ENCODE measurements at regions not wholly inside any gene's neighbourhood (a gene's known extent, or its start where the extent isn't known, plus 50 kb on each side); places are given as distances from the start of the nearest gene placed in this dataset.
"Not testable (repeated sequence)": the region's sequence is repeated elsewhere in the genome, so short reads cannot be mapped to it uniquely, and the experiment has no call there.

GRCh38 chr15:22358932-22359331 is 99.8 kb upstream of the GOLGA6L22 start:
- DNase-seq; ATAC-seq; H3K9me3 Mint-ChIP-seq; H3K36me3 Mint-ChIP-seq (ENCODE audit: low read depth); H3K4me1 Mint-ChIP-seq (ENCODE audit: low read depth); POLR2A ChIA-PET; intact Hi-C loops (cut with micrococcal nuclease); H3K27ac Mint-ChIP-seq; CTCF ChIA-PET; H3K27me3 Mint-ChIP-seq; H3K4me3 Mint-ChIP-seq: not testable (repeated sequence)

- CTCF ChIA-PET; H3K4me3 Mint-ChIP-seq; H3K27me3 Mint-ChIP-seq; H3K27ac Mint-ChIP-seq; intact Hi-C loops (cut with micrococcal nuclease); POLR2A ChIA-PET; H3K4me1 Mint-ChIP-seq (ENCODE audit: low read depth); H3K36me3 Mint-ChIP-seq (ENCODE audit: low read depth); H3K9me3 Mint-ChIP-seq: not testable (repeated sequence)
- ATAC-seq (peak; percentile 89), DNase-seq (peak; percentile 14)
Measured at GRCh38 chr15:22359587-22359986, 99.1 kb upstream of the GOLGA6L22 start.

- H3K27ac Mint-ChIP-seq; H3K9me3 Mint-ChIP-seq; H3K27me3 Mint-ChIP-seq; POLR2A ChIA-PET; H3K36me3 Mint-ChIP-seq (ENCODE audit: low read depth); H3K4me1 Mint-ChIP-seq (ENCODE audit: low read depth); CTCF ChIA-PET; H3K4me3 Mint-ChIP-seq; DNase-seq; intact Hi-C loops (cut with micrococcal nuclease): not testable (repeated sequence)
- peak; percentile 34 for ATAC-seq
Measured at GRCh38 chr15:22360696-22361095, 98.0 kb upstream of the GOLGA6L22 start.

DNA sequence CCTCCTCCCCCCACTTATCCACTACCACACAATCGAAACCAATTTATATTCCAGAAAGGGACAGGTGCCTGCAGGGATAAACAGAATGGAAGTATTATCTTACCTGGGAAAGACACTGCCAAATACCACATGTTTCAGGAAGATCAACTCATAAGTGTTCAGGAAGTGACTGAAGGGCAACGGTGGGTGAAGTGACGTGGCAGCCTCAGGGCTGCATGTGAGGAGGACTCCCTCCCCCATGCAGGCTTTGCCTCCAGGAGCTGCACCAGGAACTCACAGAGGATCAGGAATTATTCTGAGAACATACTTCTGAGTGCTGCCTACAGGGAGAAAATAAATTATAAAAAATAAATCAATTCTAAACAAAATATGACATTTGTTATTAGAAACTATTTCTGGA is 96.2 kb upstream of the GOLGA6L22 start:
- ATAC-seq; H3K27me3 Mint-ChIP-seq; H3K36me3 Mint-ChIP-seq (ENCODE audit: low read depth); intact Hi-C loops (cut with micrococcal nuclease); H3K9me3 Mint-ChIP-seq; CTCF ChIA-PET; DNase-seq; POLR2A ChIA-PET; H3K27ac Mint-ChIP-seq; H3K4me1 Mint-ChIP-seq (ENCODE audit: low read depth); H3K4me3 Mint-ChIP-seq: not testable (repeated sequence)

DNA sequence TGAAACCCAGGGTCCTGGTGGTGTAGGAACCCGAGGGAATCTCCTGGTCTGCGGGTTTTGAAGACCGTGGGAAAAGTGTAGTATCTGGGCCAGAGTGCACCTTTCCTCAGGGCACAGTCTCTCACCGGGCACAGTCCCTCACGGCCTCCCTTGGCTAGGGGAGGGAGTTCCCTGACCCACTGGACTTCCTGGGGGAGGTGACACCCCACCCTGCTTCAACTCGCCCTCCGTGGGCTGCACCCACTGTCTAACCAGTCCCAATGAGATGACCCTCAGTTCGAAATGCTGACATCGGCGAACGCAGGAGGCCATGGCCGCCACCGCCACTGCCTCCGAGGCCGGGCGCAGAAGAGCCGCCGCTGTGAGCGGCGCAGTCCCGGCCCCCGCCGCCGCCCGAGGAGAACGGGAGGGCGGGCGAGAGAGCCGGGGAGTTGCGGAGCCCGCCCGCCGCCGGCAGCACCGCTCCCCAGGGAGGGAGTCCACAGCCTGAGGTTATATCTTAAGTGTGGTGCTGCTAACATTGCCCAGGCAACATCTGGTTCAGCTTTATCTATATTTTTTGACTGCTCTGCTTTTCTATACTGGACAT is 87.4 kb upstream of the GOLGA6L22 start:
- ATAC-seq; H3K4me1 Mint-ChIP-seq (ENCODE audit: low read depth); intact Hi-C loops (cut with micrococcal nuclease); DNase-seq; H3K27me3 Mint-ChIP-seq; CTCF ChIA-PET; H3K9me3 Mint-ChIP-seq; H3K36me3 Mint-ChIP-seq (ENCODE audit: low read depth); H3K27ac Mint-ChIP-seq; POLR2A ChIA-PET; H3K4me3 Mint-ChIP-seq: not testable (repeated sequence)

DNA sequence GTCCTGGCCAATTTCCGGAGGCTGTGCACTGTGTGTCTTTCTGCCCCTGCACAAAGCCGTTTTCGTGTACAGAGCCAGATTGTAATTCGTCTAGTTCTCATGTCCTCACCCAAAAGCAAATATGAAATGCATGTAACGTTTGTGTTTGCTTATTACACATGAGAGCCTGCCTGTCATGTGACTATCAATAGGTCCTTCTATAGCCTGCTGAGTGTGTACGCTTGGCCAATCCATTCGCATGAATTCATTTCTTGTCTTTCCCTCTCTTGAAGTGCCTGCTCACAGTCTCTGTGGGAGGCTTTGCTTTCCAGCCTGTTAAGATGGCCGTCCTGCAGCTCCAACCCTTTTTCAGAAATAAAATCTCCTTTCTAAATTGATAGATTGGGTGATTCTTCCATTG is 84.2 kb upstream of the GOLGA6L22 start:
- intact Hi-C loops (cut with micrococcal nuclease); H3K27ac Mint-ChIP-seq; H3K36me3 Mint-ChIP-seq (ENCODE audit: low read depth); H3K4me1 Mint-ChIP-seq (ENCODE audit: low read depth); POLR2A ChIA-PET; DNase-seq; H3K4me3 Mint-ChIP-seq; ATAC-seq; CTCF ChIA-PET; H3K9me3 Mint-ChIP-seq; H3K27me3 Mint-ChIP-seq: not testable (repeated sequence)

DNA sequence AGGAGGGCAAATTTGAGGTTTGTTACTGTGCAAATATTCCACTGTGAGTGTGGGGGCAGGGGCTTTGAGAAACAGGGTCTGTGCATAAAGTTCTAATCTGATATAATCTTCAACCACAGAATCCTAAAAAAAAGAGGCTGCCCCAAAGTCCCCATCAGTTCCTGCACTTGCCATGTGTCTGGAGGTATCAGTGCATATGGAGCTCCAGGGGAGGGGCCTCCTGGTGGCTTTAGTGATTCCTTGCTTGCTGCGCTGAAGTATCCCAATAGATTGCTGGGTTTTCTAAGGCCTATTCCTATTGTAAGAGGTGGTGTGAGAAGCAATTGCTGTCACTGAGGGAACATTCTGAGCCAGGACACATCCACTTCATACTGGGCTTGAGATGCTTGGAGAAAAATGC is 82.9 kb upstream of the GOLGA6L22 start:
- H3K27me3 Mint-ChIP-seq; CTCF ChIA-PET; intact Hi-C loops (cut with micrococcal nuclease); POLR2A ChIA-PET; ATAC-seq; H3K4me1 Mint-ChIP-seq (ENCODE audit: low read depth); DNase-seq; H3K9me3 Mint-ChIP-seq; H3K4me3 Mint-ChIP-seq; H3K36me3 Mint-ChIP-seq (ENCODE audit: low read depth); H3K27ac Mint-ChIP-seq: not testable (repeated sequence)

DNA sequence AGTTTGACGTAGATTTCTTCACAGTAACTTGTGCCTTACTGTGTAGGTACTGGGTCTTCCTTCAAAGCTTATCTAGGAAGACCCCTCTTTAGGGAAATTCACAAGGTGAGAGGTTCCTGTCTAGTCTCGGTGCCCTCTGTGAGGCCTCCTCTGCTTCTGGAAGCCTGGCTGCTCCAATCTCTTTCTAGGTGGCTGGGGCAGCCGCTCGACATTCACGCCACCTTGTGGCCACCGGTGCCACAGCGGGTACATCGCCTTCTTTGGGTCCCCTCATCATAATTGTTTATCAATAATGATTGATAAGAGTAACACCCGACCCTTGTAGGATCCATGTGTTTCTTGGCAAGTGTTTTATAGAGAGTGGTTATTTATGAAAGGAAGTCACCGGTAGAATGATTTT is 80.8 kb upstream of the GOLGA6L22 start:
- H3K36me3 Mint-ChIP-seq (ENCODE audit: low read depth); H3K27ac Mint-ChIP-seq; H3K27me3 Mint-ChIP-seq; intact Hi-C loops (cut with micrococcal nuclease); CTCF ChIA-PET; H3K9me3 Mint-ChIP-seq; DNase-seq; H3K4me3 Mint-ChIP-seq; POLR2A ChIA-PET; H3K4me1 Mint-ChIP-seq (ENCODE audit: low read depth): not testable (repeated sequence)
- ATAC-seq: peak; percentile 56

DNA sequence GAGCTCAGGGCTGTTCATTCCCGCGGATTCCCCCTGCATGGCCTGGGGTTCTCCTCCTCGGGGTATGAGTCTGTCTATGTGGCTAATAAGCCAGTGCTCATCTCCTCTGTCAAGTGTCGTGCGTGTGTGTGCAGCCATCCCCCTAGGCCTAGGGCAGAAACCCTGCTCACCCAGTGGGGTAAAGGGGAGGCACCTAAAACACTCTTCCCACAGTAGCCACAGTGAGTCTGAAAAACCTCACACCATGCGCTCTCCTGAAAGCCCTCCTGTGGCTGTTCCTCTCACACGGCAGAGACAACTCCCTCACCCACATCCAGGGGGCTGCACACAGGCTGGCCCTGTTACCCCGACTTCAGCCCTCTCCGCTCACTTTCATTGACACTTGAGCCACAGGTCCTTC is 71.0 kb upstream of the GOLGA6L22 start:
- H3K4me1 Mint-ChIP-seq (ENCODE audit: low read depth); POLR2A ChIA-PET; CTCF ChIA-PET; H3K27ac Mint-ChIP-seq; H3K4me3 Mint-ChIP-seq; H3K36me3 Mint-ChIP-seq (ENCODE audit: low read depth); intact Hi-C loops (cut with micrococcal nuclease); ATAC-seq; H3K9me3 Mint-ChIP-seq; DNase-seq; H3K27me3 Mint-ChIP-seq: not testable (repeated sequence)

DNA sequence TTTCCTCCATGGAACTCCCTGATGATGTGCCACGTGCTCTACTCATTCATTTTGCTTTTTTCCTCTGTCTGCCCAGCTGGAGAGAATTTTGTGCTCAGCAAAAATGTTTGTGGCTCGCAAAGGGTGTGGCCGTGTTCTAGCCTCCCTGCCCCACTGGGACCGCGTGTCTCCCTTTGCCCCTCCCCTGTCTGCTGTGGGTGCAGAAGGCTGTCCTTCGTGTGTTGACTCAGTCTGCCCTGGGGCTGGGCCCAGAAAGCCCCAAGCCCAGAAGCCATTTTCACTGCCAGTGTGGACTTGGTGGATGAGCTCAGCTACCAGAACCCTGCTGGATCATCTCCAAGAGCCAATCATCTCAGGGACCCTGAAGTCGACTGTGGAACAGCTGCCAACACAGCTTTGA is 70.3 kb upstream of the GOLGA6L22 start:
- H3K27ac Mint-ChIP-seq; H3K9me3 Mint-ChIP-seq; H3K36me3 Mint-ChIP-seq (ENCODE audit: low read depth); POLR2A ChIA-PET; H3K27me3 Mint-ChIP-seq; intact Hi-C loops (cut with micrococcal nuclease); H3K4me1 Mint-ChIP-seq (ENCODE audit: low read depth); H3K4me3 Mint-ChIP-seq; ATAC-seq; CTCF ChIA-PET; DNase-seq: not testable (repeated sequence)

DNA sequence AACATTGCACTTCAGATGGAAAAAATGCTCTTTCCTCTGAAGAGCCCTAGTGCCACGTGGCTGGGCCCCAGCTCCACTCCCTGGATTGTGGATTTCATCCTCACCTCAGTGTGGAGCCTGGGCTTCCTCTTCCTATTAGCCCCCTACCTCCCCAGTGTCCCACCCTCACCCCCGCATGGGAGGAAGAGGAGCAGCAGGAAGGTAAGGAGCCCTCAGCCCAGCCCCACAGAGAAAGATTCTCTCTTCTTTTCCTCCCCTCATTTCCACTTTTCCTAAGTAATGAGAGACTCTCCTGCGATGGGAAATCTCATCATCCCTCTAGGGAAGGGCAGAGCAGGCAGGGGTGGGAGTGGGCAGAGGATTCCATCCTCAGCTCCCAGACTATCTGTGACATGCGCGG is 57.5 kb upstream of the GOLGA6L22 start:
- H3K9me3 Mint-ChIP-seq; intact Hi-C loops (cut with micrococcal nuclease); H3K36me3 Mint-ChIP-seq (ENCODE audit: low read depth); ATAC-seq; H3K4me1 Mint-ChIP-seq (ENCODE audit: low read depth); H3K27ac Mint-ChIP-seq; CTCF ChIA-PET; DNase-seq; H3K4me3 Mint-ChIP-seq; POLR2A ChIA-PET; H3K27me3 Mint-ChIP-seq: not testable (repeated sequence)

DNA sequence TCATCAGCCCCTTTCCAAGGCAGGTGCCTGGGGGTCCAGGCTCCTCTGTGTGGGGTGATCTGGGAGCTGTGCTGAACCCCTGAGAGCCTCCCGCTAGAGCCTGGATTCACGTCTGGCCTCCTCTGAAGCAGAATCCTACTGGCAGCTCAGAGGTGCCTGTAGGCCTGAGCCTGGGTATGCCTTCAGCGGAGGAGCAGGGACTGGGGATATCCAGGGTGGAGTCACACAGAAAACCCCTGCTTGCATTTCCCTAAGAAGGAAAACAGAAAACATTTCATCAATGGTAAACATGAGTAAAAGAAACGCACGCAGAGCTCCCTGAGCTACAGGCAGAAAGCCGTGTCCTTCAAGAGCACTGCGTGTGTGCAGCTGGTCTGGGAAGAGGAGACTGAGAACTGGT is 57.0 kb upstream of the GOLGA6L22 start:
- H3K27ac Mint-ChIP-seq; DNase-seq; H3K27me3 Mint-ChIP-seq; POLR2A ChIA-PET; H3K36me3 Mint-ChIP-seq (ENCODE audit: low read depth); intact Hi-C loops (cut with micrococcal nuclease); H3K4me3 Mint-ChIP-seq; ATAC-seq; CTCF ChIA-PET; H3K4me1 Mint-ChIP-seq (ENCODE audit: low read depth); H3K9me3 Mint-ChIP-seq: not testable (repeated sequence)

DNA sequence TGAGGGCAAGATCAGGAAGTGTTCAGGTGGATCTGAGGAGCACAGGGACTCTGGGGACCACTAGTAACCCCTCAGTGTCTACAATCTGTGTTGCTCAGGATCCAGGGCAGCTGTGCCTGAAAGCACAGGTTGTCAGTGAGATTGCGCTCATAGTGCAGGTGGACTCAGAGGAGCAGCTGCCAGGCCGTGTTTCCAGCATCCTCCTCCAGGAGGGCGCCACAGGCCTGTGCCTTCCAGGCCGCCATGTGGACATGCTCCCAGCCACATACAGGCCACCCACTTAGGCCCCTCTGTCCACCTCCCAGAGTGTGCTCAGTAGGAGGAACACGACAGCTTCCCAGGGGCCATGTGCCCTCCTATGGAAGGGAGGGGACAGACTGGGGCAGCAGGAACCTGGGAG is 52.9 kb upstream of the GOLGA6L22 start:
- intact Hi-C loops (cut with micrococcal nuclease); H3K36me3 Mint-ChIP-seq (ENCODE audit: low read depth); H3K27ac Mint-ChIP-seq; H3K4me1 Mint-ChIP-seq (ENCODE audit: low read depth); H3K4me3 Mint-ChIP-seq; CTCF ChIA-PET; POLR2A ChIA-PET; DNase-seq; H3K27me3 Mint-ChIP-seq; ATAC-seq; H3K9me3 Mint-ChIP-seq: not testable (repeated sequence)

All from activated CD8-positive, alpha-beta T cell treated with anti-CD3 and anti-CD28 coated beads for 36 hours (primary cell).